Hepatocyte (in vitro differentiated cells): ENCODE measurements at regions not wholly inside any gene's neighbourhood (a gene's known extent, or its start where the extent isn't known, plus 50 kb on each side); places are given as distances from the start of the nearest gene placed in this dataset.

Experiments
- CTCF ChIP-seq: fragments of 200-600 bp; sonication (generic); IDR thresholded peaks from 2 replicates; pipeline ENCODE4 v1.5.1; 2016; ENCODE audit warnings: antibody characterized with exemption, mild to moderate bottlenecking; ENCODE audit not compliant: poor library complexity
- EZH2 ChIP-seq: fragments of 200-600 bp; sonication (generic); IDR thresholded peaks from 2 replicates; pipeline ENCODE4 v1.6.1; 2016; ENCODE audit warnings: antibody characterized with exemption, mild to moderate bottlenecking, borderline replicate concordance
- EZH2phosphoT487 ChIP-seq: fragments of 200-600 bp; sonication (generic); IDR thresholded peaks from one replicate; pipeline ENCODE4 v1.6.1; 2018; ENCODE audit warnings: antibody characterized with exemption, mild to moderate bottlenecking, low read depth, moderate library complexity; ENCODE audit not compliant: unreplicated experiment, severe bottlenecking

GRCh38 chr6:40695114-40695513, 108.0 kb upstream of the LRFN2 start:
- TF ChIP-seq EZH2: no peak
- TF ChIP-seq CTCF: no peak
- no peak for TF ChIP-seq EZH2phosphoT487
